HAP-1 (cell line): ENCODE measurements at regions not wholly inside any gene's neighbourhood (a gene's known extent, or its start where the extent isn't known, plus 50 kb on each side); places are given as distances from the start of the nearest gene placed in this dataset.
"Not testable (repeated sequence)": the region's sequence is repeated elsewhere in the genome, so short reads cannot be mapped to it uniquely, and the experiment has no call there.

ENCODE experiments used
- DNase-seq, 2 experiments: peaks; one replicate each; pipeline ENCODE4 v3.0.0-alpha.2; 2016 to 2020; ENCODE audit warnings: low spot score in 2 of 2
- H3K27me3 ChIP-seq: fragments of 250-450 bp; sonication (Bioruptor Pico); 2 replicates; pipeline ENCODE4 v1.5.1; 2020; ENCODE audit warnings: low read depth, mild to moderate bottlenecking, moderate library complexity
- H3K36me3 ChIP-seq: fragments of 250-450 bp; sonication (Bioruptor Pico); replicated peaks from 2 replicates; pipeline ENCODE4 v1.5.1; 2020; ENCODE audit warnings: mild to moderate bottlenecking
- H3K4me1 ChIP-seq: fragments of 250-450 bp; sonication (Bioruptor Pico); 2 replicates; pipeline ENCODE4 v1.5.1; 2020; ENCODE audit warnings: mild to moderate bottlenecking
- H3K4me3 ChIP-seq: fragments of 250-450 bp; sonication (Bioruptor Pico); 2 replicates; pipeline ENCODE4 v1.5.1; 2020; ENCODE audit warnings: mild to moderate bottlenecking, moderate library complexity
- H3K9me3 ChIP-seq: fragments of 250-450 bp; sonication (Bioruptor Pico); 2 replicates; pipeline ENCODE4 v1.5.1; 2020; ENCODE audit warnings: mild to moderate bottlenecking, moderate library complexity
- in situ Hi-C: fragments of 300-500 bp; cut with MboI; formaldehyde crosslinking; loops from 3 replicates; pipeline ENCODE4 v1.14.3; 2020; ENCODE audit warnings: low sequenced_read_pairs, inconsistent platforms, mixed read lengths

GRCh38 chr5:111820072-111820471 lies 63.1 kb upstream of the NREP start:
- peak in 1 of 2 experiments; percentile 8 for DNase-seq
- in situ Hi-C loops = no loop called here
- H3K36me3 ChIP-seq = no peaks in the 10 kb centered on the region
- H3K4me3 ChIP-seq = no peak overlapping the region
- no peaks in the 10 kb centered on the region for H3K27me3 ChIP-seq
- no peaks in the 10 kb centered on the region for H3K4me1 ChIP-seq
- no peaks in the 10 kb centered on the region for H3K9me3 ChIP-seq

GRCh38 chr5:111819028-111819427 lies 62.0 kb upstream of the NREP start:
- DNase-seq, H3K4me3 ChIP-seq, H3K36me3 ChIP-seq, H3K4me1 ChIP-seq, H3K9me3 ChIP-seq, H3K27me3 ChIP-seq, in situ Hi-C loops: not testable (repeated sequence)

GRCh38 chr5:111813537-111813936 lies 56.5 kb upstream of the NREP start:
- H3K36me3 ChIP-seq = no peaks in the 10 kb centered on the region
- no peaks in the 10 kb centered on the region for H3K27me3 ChIP-seq
- H3K4me1 ChIP-seq = peaks cover 12% of the 10 kb centered on the region
- in situ Hi-C loops = no loop called here
- H3K9me3 ChIP-seq = no peaks in the 10 kb centered on the region
- peak in 1 of 2 experiments; percentile 9 for DNase-seq
- H3K4me3 ChIP-seq = no peak overlapping the region

DNA sequence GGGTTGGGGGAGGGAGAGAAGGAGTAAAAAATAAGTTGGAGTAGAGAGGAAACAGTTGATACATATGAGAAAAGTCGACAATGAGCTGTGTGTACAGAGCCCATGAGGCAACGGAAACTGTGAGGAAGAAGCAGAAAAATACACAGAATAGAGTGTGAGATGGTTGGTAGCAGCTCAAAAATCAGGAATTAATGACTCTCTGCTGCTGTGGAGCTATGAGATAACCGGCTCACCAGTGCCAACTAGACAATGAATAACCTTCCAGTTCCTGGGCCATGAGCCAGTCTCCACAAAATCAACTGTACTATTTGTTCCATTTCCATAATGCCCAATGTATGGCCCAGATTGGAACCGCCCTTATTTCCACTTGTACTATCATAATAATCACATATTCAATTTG lies 53.1 kb upstream of the NREP start:
- Histone ChIP-seq H3K4me1 (peaks cover 12% of the 10 kb centered on the region), H3K27me3 (no peaks in the 10 kb centered on the region; the same call in 1 of the 2 replicates), H3K4me3 (no peak overlapping the region), H3K36me3 (no peaks in the 10 kb centered on the region), H3K9me3 (no peaks in the 10 kb centered on the region)
- in situ Hi-C loops = no loop called here
- no peak for DNase-seq
